ENCODE measurements at regions not wholly inside any gene's neighbourhood (a gene's known extent, or its start where the extent isn't known, plus 50 kb on each side); places are given as distances from the start of the nearest gene placed in this dataset.

DNA sequence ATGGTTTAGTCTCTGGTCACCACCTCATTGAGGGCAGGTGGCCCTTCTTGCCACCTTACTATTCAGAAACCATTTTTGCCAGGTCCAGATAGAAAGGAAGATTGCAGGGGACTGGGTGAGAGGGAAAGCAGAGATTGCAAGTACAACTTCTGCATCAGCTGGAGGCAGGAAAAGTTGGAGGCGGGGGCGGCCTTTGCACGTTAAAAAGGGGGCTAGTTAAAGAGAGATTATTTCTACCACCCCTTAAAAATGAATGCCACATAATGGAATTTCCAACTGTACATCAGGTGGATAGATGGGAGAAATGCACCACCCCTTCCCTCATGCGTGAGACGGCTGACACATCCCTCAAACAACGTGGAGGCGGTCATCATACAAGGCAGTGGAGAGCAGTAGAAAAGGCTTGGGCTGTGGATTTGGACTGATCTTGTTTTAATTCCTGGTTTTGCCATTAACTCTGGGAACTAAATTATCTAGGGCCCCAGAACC is 95.4 kb upstream of the CNKSR3 start:
- TF ChIP-seq, protein P1, sequence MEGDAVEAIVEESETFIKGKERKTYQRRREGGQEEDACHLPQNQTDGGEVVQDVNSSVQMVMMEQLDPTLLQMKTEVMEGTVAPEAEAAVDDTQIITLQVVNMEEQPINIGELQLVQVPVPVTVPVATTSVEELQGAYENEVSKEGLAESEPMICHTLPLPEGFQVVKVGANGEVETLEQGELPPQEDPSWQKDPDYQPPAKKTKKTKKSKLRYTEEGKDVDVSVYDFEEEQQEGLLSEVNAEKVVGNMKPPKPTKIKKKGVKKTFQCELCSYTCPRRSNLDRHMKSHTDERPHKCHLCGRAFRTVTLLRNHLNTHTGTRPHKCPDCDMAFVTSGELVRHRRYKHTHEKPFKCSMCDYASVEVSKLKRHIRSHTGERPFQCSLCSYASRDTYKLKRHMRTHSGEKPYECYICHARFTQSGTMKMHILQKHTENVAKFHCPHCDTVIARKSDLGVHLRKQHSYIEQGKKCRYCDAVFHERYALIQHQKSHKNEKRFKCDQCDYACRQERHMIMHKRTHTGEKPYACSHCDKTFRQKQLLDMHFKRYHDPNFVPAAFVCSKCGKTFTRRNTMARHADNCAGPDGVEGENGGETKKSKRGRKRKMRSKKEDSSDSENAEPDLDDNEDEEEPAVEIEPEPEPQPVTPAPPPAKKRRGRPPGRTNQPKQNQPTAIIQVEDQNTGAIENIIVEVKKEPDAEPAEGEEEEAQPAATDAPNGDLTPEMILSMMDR (optimal IDR thresholded peaks at IDR 0.05 in 1 of 3, IDR thresholded peaks at IDR 0.05 in 1 of 3, conservative IDR thresholded peaks at IDR 0.05 in 1 of 3; ENCODE audit: extremely low read depth in 1 of 3, insufficient read depth in 2 of 3, low read length in 3 of 3): no peak
- no peak for TF ChIP-seq EZH2 (IDR thresholded peaks at IDR 0.05; ENCODE audit: low read length)
